Gastrocnemius medialis (tissue), 4 donors: ENCODE measurements at regions not wholly inside any gene's neighbourhood (a gene's known extent, or its start where the extent isn't known, plus 50 kb on each side); places are given as distances from the start of the nearest gene placed in this dataset.
"Not testable (repeated sequence)": the region's sequence is repeated elsewhere in the genome, so short reads cannot be mapped to it uniquely, and the experiment has no call there.

Source experiments
- ATAC-seq, 2 donors: fragments of 150-250 bp; one replicate each; pipeline ENCODE4 v1.9.1; 2016
- DNase-seq, 2 donors: peaks; one replicate each; pipeline ENCODE4 v3.0.0-alpha.2; 2019
- H3K27ac ChIP-seq, 4 donors: fragments of 200-600 bp; sonication (generic); 1 replicate in 1 of 4; 2 replicates in 3 of 4; pipeline ENCODE4 v1.5.1; 2016 to 2018; ENCODE audit warnings: mild to moderate bottlenecking in 2 of 4, moderate library complexity in 1 of 4
- H3K27me3 ChIP-seq, 3 donors: fragments of 200-600 bp; sonication (generic) in 2 of 3; 1 replicate in 1 of 3; 2 replicates in 2 of 3; pipeline versions ENCODE4 v1.5.1 to v1.6.0; 2016 to 2019; ENCODE audit warnings: mild to moderate bottlenecking in 1 of 3, moderate library complexity in 1 of 3
- H3K36me3 ChIP-seq, 2 donors: fragments of 200-600 bp; sonication (generic) in 1 of 2; one replicate each; pipeline ENCODE4 v1.5.1; 2017 to 2018
- H3K4me1 ChIP-seq, 2 donors: fragments of 200-600 bp; sonication (generic) in 1 of 2; one replicate each; pipeline ENCODE4 v1.5.1; 2016 to 2017; ENCODE audit warnings: mild to moderate bottlenecking in 2 of 2
- H3K4me3 ChIP-seq, 4 donors: fragments of 200-600 bp; sonication (generic) in 3 of 4; 1 replicate in 1 of 4; 2 replicates in 3 of 4; pipeline ENCODE4 v1.5.1; 2016 to 2019; ENCODE audit warnings: mild to moderate bottlenecking in 2 of 4
- H3K9me3 ChIP-seq, 3 donors: fragments of 200-600 bp; sonication (generic) in 2 of 3; 1 replicate in 1 of 3; 2 replicates in 2 of 3; pipeline ENCODE4 v1.5.1; 2016 to 2019
- CTCF ChIP-seq, 5 experiments: fragments of 450-650 bp in 3 of 5; fragments of 200-600 bp in 2 of 5; sonication (generic) in 2 of 5; IDR thresholded peaks in 4 of 5; conservative IDR thresholded peaks in 1 of 5; 1 replicate in 4 of 5; 2 replicates in 1 of 5; pipeline ENCODE4 v1.5.1; 2016 to 2019; ENCODE audit warnings: antibody characterized with exemption in 5 of 5, mild to moderate bottlenecking in 3 of 5, moderate library complexity in 3 of 5
- POLR2A ChIP-seq, 2 donors: fragments of 450-650 bp; IDR thresholded peaks; one replicate each; pipeline ENCODE4 v1.6.1; 2017; ENCODE audit warnings: antibody characterized with exemption in 2 of 2, mild to moderate bottlenecking in 2 of 2, moderate library complexity in 2 of 2
- in situ Hi-C, 4 donors: fragments of 200-750 bp; cut with MboI; loops; one replicate each; pipeline versions ENCODE4 v1.15.0 to v1.8.0; 2017; ENCODE audit warnings: low sequenced_read_pairs in 4 of 4
- intact Hi-C: fragments of 100-400 bp; cut with DNase I; formaldehyde crosslinking; loops from one replicate; pipeline ENCODE4 v1.15.1; 2023; ENCODE audit warnings: low total_unique reads

- intact Hi-C loops, result no loop called here
- TF ChIP-seq CTCF (IDR thresholded peaks at IDR 0.05 in 4 of 5, conservative IDR thresholded peaks at IDR 0.05 in 1 of 5), result no peak
- TF ChIP-seq POLR2A (IDR thresholded peaks at IDR 0.05), result no peak
- Histone ChIP-seq H3K27me3 (peaks cover 37 to 63% (median 45%) of the 10 kb centered on the region in 3 donors), H3K36me3 (no peaks in the 10 kb centered on the region), H3K4me1 (peaks cover 0 to 3% of the 10 kb centered on the region in 2 donors), H3K9me3 (no peaks in the 10 kb centered on the region), H3K4me3 (no peak overlapping the region), H3K27ac (no peak overlapping the region)
- in situ Hi-C loops, result no loop called here
- no peak for DNase-seq
- ATAC-seq, result no peak
These were observed 119.7 kb upstream of the ZNF184 start for GRCh38 chr6:27592481-27593199.

- in situ Hi-C loops, result no loop called here
- DNase-seq (no peak), ATAC-seq (no peak)
- intact Hi-C loops, result no loop called here
- peaks cover 0 to 3% of the 10 kb centered on the region in 2 donors for H3K4me1 ChIP-seq
- no peaks in the 10 kb centered on the region for H3K36me3 ChIP-seq
- peak overlapping the region in 1 of 4 donors; percentile 13 for H3K4me3 ChIP-seq
- H3K27ac ChIP-seq, result no peak overlapping the region
- H3K9me3 ChIP-seq, result no peaks in the 10 kb centered on the region
- TF ChIP-seq POLR2A (IDR thresholded peaks at IDR 0.05) (no peak), CTCF (IDR thresholded peaks at IDR 0.05 in 4 of 5, conservative IDR thresholded peaks at IDR 0.05 in 1 of 5) (no peak)
- peaks cover 40 to 63% (median 45%) of the 10 kb centered on the region in 3 donors for H3K27me3 ChIP-seq
These were observed 119.0 kb upstream of the ZNF184 start for GRCh38 chr6:27591699-27592480.

- H3K4me1 ChIP-seq, H3K27ac ChIP-seq, DNase-seq, ATAC-seq, intact Hi-C loops, H3K36me3 ChIP-seq, H3K9me3 ChIP-seq, H3K4me3 ChIP-seq, in situ Hi-C loops: not testable (repeated sequence)
- peaks cover 17 to 39% (median 25%) of the 10 kb centered on the region in 3 donors for H3K27me3 ChIP-seq
These were observed 112.4 kb upstream of the ZNF184 start for GRCh38 chr6:27585316-27585715.

- Histone ChIP-seq H3K27ac (no peak overlapping the region), H3K36me3 (no peaks in the 10 kb centered on the region), H3K27me3 (peaks cover 14 to 37% (median 26%) of the 10 kb centered on the region in 3 donors), H3K9me3 (no peaks in the 10 kb centered on the region), H3K4me1 (no peaks in the 10 kb centered on the region), H3K4me3 (no peak overlapping the region)
- ATAC-seq, result no peak
- no peak for DNase-seq
- in situ Hi-C loops, result no loop called here
- intact Hi-C loops, result no loop called here
- TF ChIP-seq CTCF (IDR thresholded peaks at IDR 0.05 in 4 of 5, conservative IDR thresholded peaks at IDR 0.05 in 1 of 5) (no peak), POLR2A (IDR thresholded peaks at IDR 0.05) (no peak)
These were observed 111.4 kb upstream of the ZNF184 start for GRCh38 chr6:27584326-27584725.
